SH-SY5Y (cell line): ENCODE measurements at regions not wholly inside any gene's neighbourhood (a gene's known extent, or its start where the extent isn't known, plus 50 kb on each side); places are given as distances from the start of the nearest gene placed in this dataset.

Source experiments
- GATA2 ChIP-seq: IDR thresholded peaks from 2 replicates; pipeline ENCODE4 v1.6.1; 2011; ENCODE audit warnings: mild to moderate bottlenecking, low read depth, low read length
- GATA3 ChIP-seq: IDR thresholded peaks from 2 replicates; pipeline ENCODE4 v1.6.1; 2011; ENCODE audit warnings: low read depth, mild to moderate bottlenecking, low read length, moderate library complexity

DNA sequence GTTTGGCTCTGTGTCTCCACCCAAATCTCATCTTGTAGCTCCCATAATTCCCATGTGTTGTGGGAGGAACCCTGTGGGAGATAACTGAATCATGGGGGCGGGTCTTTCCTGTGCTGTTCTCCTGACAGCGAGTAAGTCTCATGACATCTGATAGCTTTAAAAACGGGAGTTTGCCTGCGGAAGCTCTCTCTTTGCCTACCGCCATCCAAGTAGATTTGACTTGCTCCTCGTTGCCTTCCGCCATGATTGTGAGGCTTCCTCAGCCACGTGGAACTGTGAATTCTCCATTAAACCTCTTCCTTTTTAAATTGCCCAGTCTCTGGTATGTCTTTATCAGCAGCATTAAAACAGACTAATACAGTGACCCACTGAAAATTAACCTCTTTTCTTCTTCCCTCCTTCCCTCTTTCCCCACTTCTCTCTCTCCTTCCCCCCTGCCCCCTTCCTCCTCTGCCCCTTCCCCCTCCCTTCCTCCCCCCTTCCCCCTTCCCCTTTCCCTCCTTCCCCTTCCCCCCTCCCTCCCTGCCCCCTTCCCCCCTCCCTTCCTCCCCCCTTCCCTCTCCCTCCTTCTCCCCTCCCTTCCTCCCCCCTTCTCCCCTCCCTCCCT is 818.8 kb downstream of the SLC4A3 start:
- TF ChIP-seq GATA3 (no peak), GATA2 (no peak)
